Mucosa of rectum (tissue), 2 donors: ENCODE measurements at regions not wholly inside any gene's neighbourhood (a gene's known extent, or its start where the extent isn't known, plus 50 kb on each side); places are given as distances from the start of the nearest gene placed in this dataset.

Source experiments
- H3K27ac ChIP-seq, 2 donors: one replicate each; pipeline ENCODE4 v1.7.0; 2013; ENCODE audit warnings: inconsistent platforms in 2 of 2, low read depth in 2 of 2, low read length in 2 of 2
- H3K27me3 ChIP-seq, 2 donors: one replicate each; pipeline ENCODE4 v1.7.0; 2013; ENCODE audit warnings: low read length in 2 of 2; ENCODE audit not compliant: control insufficient read depth in 2 of 2, insufficient read depth in 2 of 2
- H3K36me3 ChIP-seq, 2 donors: one replicate each; pipeline ENCODE4 v1.7.0; 2013; ENCODE audit warnings: low read length in 2 of 2; ENCODE audit not compliant: control insufficient read depth in 2 of 2, insufficient read depth in 2 of 2
- H3K4me1 ChIP-seq, 2 donors: one replicate each; pipeline ENCODE4 v1.7.0; 2013; ENCODE audit warnings: low read length in 2 of 2, mild to moderate bottlenecking in 1 of 2; ENCODE audit not compliant: control insufficient read depth in 2 of 2, insufficient read depth in 2 of 2
- H3K4me3 ChIP-seq, 2 donors: one replicate each; pipeline ENCODE4 v1.7.0; 2013; ENCODE audit warnings: low read length in 2 of 2
- H3K9ac ChIP-seq, 2 donors: one replicate each; pipeline ENCODE4 v1.7.0; 2013; ENCODE audit warnings: low read length in 2 of 2, low read depth in 1 of 2, mild to moderate bottlenecking in 1 of 2
- H3K9me3 ChIP-seq, 2 donors: one replicate each; pipeline ENCODE4 v1.7.0; 2013; ENCODE audit warnings: low read length in 2 of 2; ENCODE audit not compliant: control insufficient read depth in 2 of 2
- donor health status: healthy.
- donor health status: Normal muscosa, but diverticular disease.

DNA sequence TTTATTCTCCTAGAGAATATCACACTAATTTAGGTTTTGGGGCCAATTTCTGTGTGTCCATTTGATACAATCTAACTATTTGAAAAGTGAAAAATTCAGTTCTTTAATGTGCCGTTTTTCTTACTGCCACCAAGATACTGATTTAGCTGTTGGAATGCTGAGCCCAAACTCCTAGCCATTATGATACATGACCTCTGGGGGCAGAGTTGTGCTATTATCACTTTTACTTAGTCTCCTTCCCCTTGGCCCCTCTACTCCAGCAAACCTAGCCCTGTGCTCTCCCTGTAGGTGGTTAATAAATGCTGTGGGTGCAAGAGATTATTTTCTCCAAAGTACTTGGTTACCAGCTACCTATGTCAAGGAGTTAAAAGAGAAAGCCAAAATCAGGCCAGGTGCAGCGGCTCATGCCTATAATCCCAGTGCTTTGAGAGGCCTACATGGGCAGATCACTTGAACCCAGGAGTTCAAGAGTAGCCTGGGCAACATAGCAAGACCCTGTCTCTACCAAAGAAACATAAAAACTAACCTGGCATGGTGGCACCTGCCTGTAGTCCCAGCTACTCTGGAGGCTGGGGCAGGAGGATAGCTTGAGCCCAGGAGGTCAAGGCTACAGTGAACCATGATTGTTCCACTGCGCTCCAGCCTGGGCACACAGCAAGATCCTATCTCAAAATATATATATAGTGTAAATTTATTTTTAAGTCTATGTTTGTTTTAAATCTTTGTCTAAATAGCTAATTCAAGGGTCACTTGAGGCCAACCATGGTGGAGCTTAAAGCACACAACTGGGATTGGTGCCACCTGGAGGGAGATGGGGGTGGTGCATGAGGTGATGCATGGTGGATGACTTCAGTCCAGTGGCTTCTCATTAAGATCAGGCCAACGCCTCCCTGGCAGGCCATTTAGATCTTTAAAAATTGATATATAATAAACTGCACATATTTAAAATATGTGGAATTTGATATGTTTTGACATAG is 193.2 kb upstream of the PLET1 start:
- Histone ChIP-seq H3K36me3 (no peaks in the 10 kb centered on the region), H3K9ac (no peak overlapping the region), H3K4me3 (no peak overlapping the region), H3K27ac (no peak overlapping the region), H3K27me3 (no peaks in the 10 kb centered on the region), H3K4me1 (no peaks in the 10 kb centered on the region), H3K9me3 (no peaks in the 10 kb centered on the region)

- no peaks in the 10 kb centered on the region for H3K9me3 ChIP-seq
- H3K27ac ChIP-seq: no peak overlapping the region
- H3K4me3 ChIP-seq: no peak overlapping the region
- H3K9ac ChIP-seq: no peak overlapping the region
- H3K27me3 ChIP-seq: no peaks in the 10 kb centered on the region
- H3K36me3 ChIP-seq: no peaks in the 10 kb centered on the region
- no peaks in the 10 kb centered on the region for H3K4me1 ChIP-seq
Measured at GRCh38 chr11:112454841-112455240, 194.2 kb upstream of the PLET1 start.

DNA sequence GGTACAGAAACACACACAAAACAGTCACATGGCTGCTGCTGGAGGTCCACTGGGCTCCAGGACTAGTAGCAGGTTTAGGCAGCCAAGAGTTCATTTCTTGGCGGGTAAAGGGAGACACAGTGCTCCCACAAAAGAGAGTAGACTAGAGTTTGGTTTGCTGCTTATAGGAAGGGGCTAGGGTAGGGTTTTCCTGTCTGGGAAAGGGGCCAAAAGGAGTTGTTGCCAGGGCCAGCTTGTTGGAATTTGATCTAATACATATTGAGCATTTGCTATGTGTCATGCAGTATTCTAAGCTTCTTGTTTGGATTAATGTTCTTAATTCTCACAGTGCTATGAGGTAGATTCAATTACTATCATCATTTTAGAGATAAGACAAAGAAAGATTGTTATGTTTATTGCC is 195.1 kb upstream of the PLET1 start:
- Histone ChIP-seq H3K27ac (no peak overlapping the region), H3K27me3 (no peaks in the 10 kb centered on the region), H3K4me1 (no peaks in the 10 kb centered on the region), H3K36me3 (no peaks in the 10 kb centered on the region), H3K9me3 (no peaks in the 10 kb centered on the region), H3K4me3 (no peak overlapping the region), H3K9ac (no peak overlapping the region)

GRCh38 chr11:112457532-112457931 is 196.9 kb upstream of the PLET1 start:
- Histone ChIP-seq H3K9ac (no peak overlapping the region), H3K4me3 (no peak overlapping the region), H3K27ac (no peak overlapping the region), H3K36me3 (no peaks in the 10 kb centered on the region), H3K9me3 (no peaks in the 10 kb centered on the region), H3K4me1 (no peaks in the 10 kb centered on the region), H3K27me3 (no peaks in the 10 kb centered on the region)

DNA sequence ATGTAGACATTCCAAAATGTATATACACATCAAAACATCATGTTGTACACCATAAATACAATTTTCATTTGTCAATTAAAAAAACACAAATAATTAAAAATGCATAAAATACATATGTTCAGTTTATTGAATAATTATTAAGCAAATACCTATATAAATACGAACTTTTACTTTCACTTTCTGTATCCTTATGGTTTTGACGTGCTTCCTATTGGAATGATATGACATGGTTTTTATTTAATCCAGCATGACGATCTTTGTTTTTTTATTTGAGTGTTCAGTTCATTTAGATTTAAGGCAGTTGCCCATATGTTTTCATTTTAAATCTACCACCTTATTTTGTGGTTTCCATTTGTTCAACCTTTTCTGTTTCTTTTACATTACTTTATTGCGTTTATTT is 198.3 kb upstream of the PLET1 start:
- Histone ChIP-seq H3K27ac (no peak overlapping the region), H3K9ac (no peak overlapping the region), H3K27me3 (no peaks in the 10 kb centered on the region), H3K36me3 (no peaks in the 10 kb centered on the region), H3K9me3 (no peaks in the 10 kb centered on the region), H3K4me1 (no peaks in the 10 kb centered on the region), H3K4me3 (no peak overlapping the region)

DNA sequence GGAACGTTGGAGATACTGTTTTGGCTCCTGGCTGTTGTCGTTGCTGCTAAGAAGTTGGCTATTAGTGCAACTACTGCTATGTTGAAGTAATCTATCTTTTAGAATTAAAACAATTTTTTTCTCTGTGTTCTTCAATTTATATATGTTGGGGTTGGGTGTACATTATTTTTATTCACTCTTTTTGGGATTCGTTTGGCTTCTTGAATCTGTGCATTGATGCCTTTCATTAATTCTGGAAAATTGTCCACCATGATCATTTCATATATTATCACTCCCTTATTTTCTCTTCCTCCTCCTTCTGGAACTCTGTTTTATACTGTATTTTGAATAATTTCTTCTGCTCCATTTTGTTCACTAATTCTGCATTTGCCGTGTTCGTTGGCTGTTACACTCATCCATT is 199.5 kb upstream of the PLET1 start:
- H3K9ac ChIP-seq: no peak overlapping the region
- H3K4me3 ChIP-seq: no peak overlapping the region
- H3K9me3 ChIP-seq: no peaks in the 10 kb centered on the region
- no peaks in the 10 kb centered on the region for H3K27me3 ChIP-seq
- no peaks in the 10 kb centered on the region for H3K4me1 ChIP-seq
- no peaks in the 10 kb centered on the region for H3K36me3 ChIP-seq
- H3K27ac ChIP-seq: no peak overlapping the region

- H3K4me3 ChIP-seq: no peak overlapping the region
- no peaks in the 10 kb centered on the region for H3K27me3 ChIP-seq
- no peaks in the 10 kb centered on the region for H3K36me3 ChIP-seq
- H3K4me1 ChIP-seq: no peaks in the 10 kb centered on the region
- H3K9ac ChIP-seq: no peak overlapping the region
- H3K27ac ChIP-seq: no peak overlapping the region
- no peaks in the 10 kb centered on the region for H3K9me3 ChIP-seq
Measured at GRCh38 chr11:112464949-112465348, 204.3 kb upstream of the PLET1 start.

GRCh38 chr11:112465433-112466024 is 204.9 kb upstream of the PLET1 start:
- Histone ChIP-seq H3K9me3 (no peaks in the 10 kb centered on the region), H3K27me3 (no peaks in the 10 kb centered on the region), H3K4me3 (no peak overlapping the region), H3K9ac (no peak overlapping the region), H3K27ac (no peak overlapping the region), H3K36me3 (no peaks in the 10 kb centered on the region), H3K4me1 (no peaks in the 10 kb centered on the region)

- no peaks in the 10 kb centered on the region for H3K4me1 ChIP-seq
- no peaks in the 10 kb centered on the region for H3K36me3 ChIP-seq
- H3K27me3 ChIP-seq: no peaks in the 10 kb centered on the region
- no peak overlapping the region for H3K9ac ChIP-seq
- H3K27ac ChIP-seq: no peak overlapping the region
- no peaks in the 10 kb centered on the region for H3K9me3 ChIP-seq
- no peak overlapping the region for H3K4me3 ChIP-seq
Measured at GRCh38 chr11:112467721-112468120, 207.1 kb upstream of the PLET1 start.

DNA sequence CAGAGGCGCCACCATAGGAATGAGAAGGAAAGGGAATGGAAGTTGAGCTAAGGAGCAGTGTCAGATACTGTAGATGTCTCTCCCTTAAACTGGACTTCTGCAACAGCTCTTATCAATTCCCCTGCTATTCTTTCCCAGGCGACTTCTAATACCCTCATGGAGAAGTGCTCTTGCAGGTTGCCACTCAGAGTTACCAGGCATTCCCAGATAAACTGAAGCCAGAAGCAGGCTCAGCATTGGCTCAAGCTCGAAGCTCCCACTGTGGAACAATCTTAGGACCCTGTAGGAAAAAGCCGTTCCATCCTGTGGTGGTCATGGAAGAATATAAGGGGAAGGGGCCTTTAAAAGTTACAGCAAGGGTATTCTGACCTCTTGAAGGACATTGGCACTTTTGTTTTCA is 208.7 kb upstream of the PLET1 start:
- no peak overlapping the region for H3K9ac ChIP-seq

More for the DNA sequence above, 208.7 kb upstream of the PLET1 start:
- Histone ChIP-seq H3K4me1 (no peaks in the 10 kb centered on the region), H3K9me3 (no peaks in the 10 kb centered on the region), H3K27ac (no peak overlapping the region), H3K36me3 (no peaks in the 10 kb centered on the region), H3K4me3 (no peak overlapping the region), H3K27me3 (no peaks in the 10 kb centered on the region)
